Tibial artery (tissue), 4 donors: ENCODE measurements at regions not wholly inside any gene's neighbourhood (a gene's known extent, or its start where the extent isn't known, plus 50 kb on each side); places are given as distances from the start of the nearest gene placed in this dataset.
"Not testable (repeated sequence)": the region's sequence is repeated elsewhere in the genome, so short reads cannot be mapped to it uniquely, and the experiment has no call there.

Source experiments
- DNase-seq, 2 donors: peaks; one replicate each; pipeline ENCODE4 v3.0.0-alpha.2; 2019
- H3K27ac ChIP-seq, 2 donors: fragments of 200-600 bp; sonication (generic) in 1 of 2; 1 replicate in 1 of 2; 2 replicates in 1 of 2; pipeline ENCODE4 v1.5.1; 2018 to 2019; ENCODE audit warnings: mild to moderate bottlenecking in 1 of 2
- H3K27me3 ChIP-seq, 2 donors: fragments of 200-600 bp; sonication (generic) in 1 of 2; one replicate each; pipeline versions ENCODE4 v1.5.1 to v1.6.0; 2016 to 2019
- H3K36me3 ChIP-seq, 3 donors: fragments of 200-600 bp; sonication (generic) in 2 of 3; one replicate each; pipeline ENCODE4 v1.5.1; 2016 to 2019; ENCODE audit warnings: mild to moderate bottlenecking in 2 of 3
- H3K4me1 ChIP-seq, 4 donors: fragments of 200-600 bp; sonication (generic) in 2 of 4; 1 replicate in 3 of 4; 2 replicates in 1 of 4; pipeline ENCODE4 v1.5.1; 2016 to 2019
- H3K4me3 ChIP-seq, 2 donors: fragments of 200-600 bp; sonication (generic) in 1 of 2; 1 replicate in 1 of 2; 2 replicates in 1 of 2; pipeline ENCODE4 v1.5.1; 2018 to 2019; ENCODE audit warnings: mild to moderate bottlenecking in 2 of 2
- H3K9me3 ChIP-seq, 3 donors: fragments of 200-600 bp; sonication (generic) in 1 of 3; one replicate each; pipeline ENCODE4 v1.5.1; 2016 to 2019
- CTCF ChIP-seq, 2 experiments: fragments of 200-600 bp in 1 of 2; fragments of 450-650 bp in 1 of 2; IDR thresholded peaks; one replicate each; pipeline ENCODE4 v1.5.1; 2017 to 2019; ENCODE audit warnings: antibody characterized with exemption in 2 of 2, mild to moderate bottlenecking in 1 of 2, moderate library complexity in 1 of 2
- intact Hi-C: fragments of 100-400 bp; cut with DNase I; formaldehyde crosslinking; loops from one replicate; pipeline ENCODE4 v1.15.0; 2023; ENCODE audit warnings: low total_unique reads

DNA sequence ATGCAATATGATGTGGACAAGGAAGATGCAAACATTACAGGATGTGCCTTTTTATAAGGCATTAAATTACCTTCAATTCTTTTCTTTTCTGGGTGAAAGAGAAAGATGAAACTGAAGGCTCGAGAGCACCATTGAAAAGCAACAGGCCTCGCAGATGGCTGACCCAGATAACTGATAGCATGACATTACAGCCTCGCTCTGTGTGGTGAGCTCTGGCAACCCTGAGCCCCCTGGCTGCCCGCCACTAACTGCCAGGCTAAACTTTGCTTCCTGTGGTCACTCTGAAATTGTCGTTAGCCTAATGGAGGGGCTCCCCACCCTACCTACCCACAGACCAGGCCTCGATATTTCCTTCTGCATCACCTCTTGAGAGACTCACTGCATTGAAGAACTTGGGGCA lies 516.8 kb upstream of the FANCL start:
- DNase-seq = no peak
- no peaks in the 10 kb centered on the region for H3K4me1 ChIP-seq
- H3K36me3 ChIP-seq = no peaks in the 10 kb centered on the region
- no peak overlapping the region for H3K27ac ChIP-seq
- no peak overlapping the region for H3K4me3 ChIP-seq
- TF ChIP-seq CTCF (IDR thresholded peaks at IDR 0.05) = no peak
- intact Hi-C loops = no loop called here
- no peaks in the 10 kb centered on the region for H3K27me3 ChIP-seq
- H3K9me3 ChIP-seq = no peaks in the 10 kb centered on the region

DNA sequence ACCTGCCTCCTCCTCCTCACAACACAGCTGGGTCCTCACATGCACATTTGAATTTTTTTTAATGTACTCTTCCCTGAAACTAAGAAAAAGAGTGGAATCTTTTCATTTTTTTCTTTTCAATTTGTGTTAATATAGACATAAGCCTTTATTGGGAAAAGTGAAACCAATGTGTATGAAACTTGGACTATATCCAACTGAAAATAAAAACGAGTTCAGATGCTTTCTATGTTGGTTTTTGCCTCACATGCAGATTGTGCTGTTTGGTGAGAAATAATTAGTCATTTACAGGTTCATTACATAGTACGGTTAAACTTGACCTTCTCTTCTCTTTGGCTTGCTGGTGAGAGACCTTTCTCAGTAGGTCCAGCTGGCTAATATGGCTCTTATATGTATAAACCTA lies 515.2 kb upstream of the FANCL start:
- H3K9me3 ChIP-seq = no peaks in the 10 kb centered on the region
- intact Hi-C loops = no loop called here

GRCh38 chr2:58752507-58752906 lies 511.4 kb upstream of the FANCL start:
- DNase-seq, intact Hi-C loops, H3K9me3 ChIP-seq, H3K27me3 ChIP-seq, H3K4me1 ChIP-seq, H3K4me3 ChIP-seq, H3K27ac ChIP-seq, H3K36me3 ChIP-seq: not testable (repeated sequence)

More for the DNA sequence above, 515.2 kb upstream of the FANCL start:
- Histone ChIP-seq H3K27ac (no peak overlapping the region), H3K36me3 (no peaks in the 10 kb centered on the region), H3K27me3 (no peaks in the 10 kb centered on the region), H3K4me1 (no peaks in the 10 kb centered on the region), H3K4me3 (no peak overlapping the region)
- TF ChIP-seq CTCF (IDR thresholded peaks at IDR 0.05) = no peak
- no peak for DNase-seq

DNA sequence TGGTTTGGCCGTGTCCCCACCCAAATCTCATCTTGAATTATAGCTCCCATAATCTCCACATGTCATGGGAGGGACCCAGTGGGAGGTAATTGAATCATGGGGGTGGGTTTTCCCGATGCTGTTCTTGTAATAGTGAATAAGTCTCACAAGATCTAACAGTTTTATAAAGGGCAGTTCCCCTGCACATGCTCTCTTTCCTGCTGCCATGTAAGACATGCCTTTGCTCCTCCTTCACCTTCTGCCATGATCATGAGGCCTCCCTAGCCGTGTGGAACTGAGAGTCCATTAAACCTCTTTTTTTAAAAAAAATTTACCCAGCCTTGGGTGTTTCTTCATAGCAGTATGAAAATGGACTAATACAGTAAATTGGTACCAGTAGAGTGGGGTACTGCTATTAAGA lies 510.6 kb upstream of the FANCL start:
- H3K36me3 ChIP-seq, H3K4me3 ChIP-seq, intact Hi-C loops: not testable (repeated sequence)

DNA sequence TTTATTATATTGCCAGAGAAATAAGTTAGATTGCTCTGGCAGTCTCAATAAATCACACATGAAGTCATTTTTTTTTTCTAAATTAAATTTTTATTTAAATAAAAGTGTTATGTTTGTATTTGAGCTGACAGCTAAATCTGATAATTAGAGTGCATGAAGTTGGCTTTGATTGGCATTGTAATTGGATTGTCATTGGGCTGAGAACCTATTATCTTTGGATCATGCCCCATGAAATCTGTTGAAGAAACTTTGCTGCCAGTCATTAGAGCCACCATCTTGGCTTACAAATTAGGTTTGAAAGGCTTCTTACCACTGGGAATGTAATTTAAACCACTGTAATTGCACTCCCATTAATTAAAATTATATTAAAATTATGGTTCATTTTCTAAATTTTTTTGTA lies 507.9 kb upstream of the FANCL start:
- H3K9me3 ChIP-seq = no peaks in the 10 kb centered on the region
- no peak overlapping the region for H3K27ac ChIP-seq
- no peak for DNase-seq
- intact Hi-C loops = no loop called here
- H3K4me1 ChIP-seq = no peaks in the 10 kb centered on the region
- H3K4me3 ChIP-seq = no peak overlapping the region
- H3K27me3 ChIP-seq = no peaks in the 10 kb centered on the region
- TF ChIP-seq CTCF (IDR thresholded peaks at IDR 0.05) = no peak
- H3K36me3 ChIP-seq = no peaks in the 10 kb centered on the region

More for the DNA sequence above, 510.6 kb upstream of the FANCL start:
- not testable (repeated sequence) for H3K27me3 ChIP-seq, H3K4me1 ChIP-seq, H3K9me3 ChIP-seq, H3K27ac ChIP-seq, DNase-seq

DNA sequence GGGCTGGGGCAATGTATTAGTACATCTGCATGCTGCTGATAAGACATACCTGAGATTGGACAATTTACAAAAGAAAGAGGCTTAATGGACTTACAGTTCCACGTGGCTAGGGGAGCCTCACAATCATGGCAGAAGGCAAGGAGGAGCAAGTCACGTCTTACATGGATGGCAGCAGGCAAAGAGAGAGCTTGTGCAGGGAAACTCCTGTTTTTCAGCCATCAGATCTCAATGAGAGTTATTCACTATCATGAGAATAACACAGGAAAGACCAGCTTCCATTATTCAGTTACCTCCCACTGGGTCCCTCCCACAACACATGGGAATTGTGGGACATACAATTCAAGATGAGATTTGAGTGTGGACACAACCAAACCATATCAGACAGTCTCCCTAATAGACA lies 504.2 kb upstream of the FANCL start:
- H3K4me3 ChIP-seq, H3K4me1 ChIP-seq, intact Hi-C loops, H3K36me3 ChIP-seq, H3K27me3 ChIP-seq, H3K9me3 ChIP-seq, H3K27ac ChIP-seq, DNase-seq: not testable (repeated sequence)

GRCh38 chr2:58740426-58740825 lies 499.3 kb upstream of the FANCL start:
- DNase-seq = no peak
- no peak overlapping the region for H3K27ac ChIP-seq
- no peak overlapping the region for H3K4me3 ChIP-seq
- H3K27me3 ChIP-seq = no peaks in the 10 kb centered on the region
- no peaks in the 10 kb centered on the region for H3K9me3 ChIP-seq
- no peak for TF ChIP-seq CTCF (IDR thresholded peaks at IDR 0.05)
- intact Hi-C loops = no loop called here
- no peaks in the 10 kb centered on the region for H3K4me1 ChIP-seq
- H3K36me3 ChIP-seq = no peaks in the 10 kb centered on the region
